ENCODE measurements at regions not wholly inside any gene's neighbourhood (a gene's known extent, or its start where the extent isn't known, plus 50 kb on each side); places are given as distances from the start of the nearest gene placed in this dataset.

DNA sequence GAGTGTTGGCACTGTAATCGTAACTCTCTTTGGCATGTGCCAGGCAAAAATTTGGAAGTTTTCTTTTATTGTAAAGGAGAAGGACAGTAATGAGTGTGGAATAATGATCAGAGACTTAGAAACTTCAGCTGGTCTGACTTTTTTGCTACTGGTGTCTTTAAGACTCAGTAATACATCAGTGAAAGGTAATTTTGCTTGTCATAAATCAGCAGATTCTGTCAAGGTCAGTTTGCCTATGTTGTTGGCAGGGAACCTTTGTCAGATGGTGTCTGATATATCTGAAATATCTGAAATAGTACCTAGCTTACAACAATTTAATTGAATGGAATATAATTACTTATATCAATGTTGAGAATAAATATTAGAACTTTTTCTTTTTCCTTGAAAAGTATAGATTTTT lies 516.9 kb downstream of the LRFN5 start:
- DNase-seq = no peak

DNA sequence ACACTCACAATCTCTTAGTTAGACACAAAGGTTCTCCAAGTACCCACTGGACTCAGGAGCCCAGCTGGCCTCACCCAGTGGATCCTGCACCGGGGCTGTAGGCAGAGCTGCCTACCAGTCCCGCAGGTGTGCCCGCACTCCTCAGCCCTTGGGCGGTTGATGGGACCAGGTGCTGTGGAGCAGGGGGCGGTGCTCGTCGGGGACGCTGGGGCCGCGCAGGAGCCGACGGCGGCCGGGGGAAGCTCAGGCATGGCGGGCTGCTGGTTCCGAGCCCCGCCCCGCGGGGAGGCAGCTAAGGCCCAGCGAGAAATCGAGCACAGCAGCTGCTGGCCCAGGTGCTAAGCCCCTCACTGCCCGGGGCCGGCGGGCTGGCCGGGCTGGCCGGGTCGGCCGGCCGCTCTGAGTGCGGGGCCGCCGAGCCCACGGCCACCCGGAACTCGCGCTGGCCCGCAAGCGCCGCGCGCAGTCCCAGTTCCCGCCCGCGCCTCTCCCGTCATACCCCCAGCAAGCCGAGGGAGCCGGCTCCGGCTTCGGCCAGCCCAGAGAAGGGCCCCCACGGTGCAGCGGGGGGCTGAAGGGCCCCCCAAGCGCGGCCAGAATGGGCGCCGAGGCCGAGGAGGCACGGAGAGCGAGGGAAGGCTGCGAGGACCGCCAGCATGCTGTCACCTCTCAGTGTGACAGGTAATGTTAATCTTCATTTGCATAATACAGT lies 506.8 kb downstream of the LRFN5 start:
- no peak for DNase-seq

DNA sequence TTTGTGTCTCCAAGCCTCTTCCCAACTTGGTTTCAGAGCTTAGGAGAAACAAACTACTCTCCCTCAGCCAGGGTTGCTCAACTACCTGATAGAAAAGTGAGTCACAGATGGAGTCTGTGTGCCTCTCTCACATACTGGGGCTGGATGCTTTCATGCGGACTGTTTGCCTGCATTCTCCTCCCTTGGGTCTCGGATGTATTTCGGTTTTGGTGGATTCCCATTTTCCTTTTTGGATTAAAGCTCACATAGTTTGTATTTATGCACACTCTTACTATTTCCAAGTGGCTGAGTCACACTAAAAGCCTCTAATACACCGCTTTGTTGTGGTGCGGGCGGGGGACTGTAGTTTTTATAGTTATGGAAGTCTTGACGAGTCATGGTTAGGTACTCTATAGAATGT lies 505.4 kb downstream of the LRFN5 start:
- no peak for DNase-seq

DNA sequence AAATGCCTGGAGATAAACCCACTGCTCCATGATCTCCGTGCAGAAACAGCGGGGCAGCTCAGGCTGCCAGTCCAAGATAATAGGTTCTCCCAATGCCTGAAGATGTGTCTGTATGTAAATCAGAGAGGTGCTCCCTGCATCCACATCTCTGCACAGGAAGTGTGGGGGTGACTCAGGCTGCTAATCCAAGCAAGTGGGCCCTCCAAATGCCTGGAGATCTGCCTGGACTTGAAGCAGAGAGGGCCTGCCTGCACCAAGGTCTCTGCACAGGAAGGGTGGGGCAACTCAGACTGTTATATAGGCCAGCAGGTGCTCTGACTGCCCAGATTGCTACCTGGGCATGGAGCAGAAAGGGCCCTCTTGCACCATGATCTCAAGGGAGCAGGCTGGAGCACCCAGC lies 504.7 kb downstream of the LRFN5 start:
- DNase-seq = no peak

DNA sequence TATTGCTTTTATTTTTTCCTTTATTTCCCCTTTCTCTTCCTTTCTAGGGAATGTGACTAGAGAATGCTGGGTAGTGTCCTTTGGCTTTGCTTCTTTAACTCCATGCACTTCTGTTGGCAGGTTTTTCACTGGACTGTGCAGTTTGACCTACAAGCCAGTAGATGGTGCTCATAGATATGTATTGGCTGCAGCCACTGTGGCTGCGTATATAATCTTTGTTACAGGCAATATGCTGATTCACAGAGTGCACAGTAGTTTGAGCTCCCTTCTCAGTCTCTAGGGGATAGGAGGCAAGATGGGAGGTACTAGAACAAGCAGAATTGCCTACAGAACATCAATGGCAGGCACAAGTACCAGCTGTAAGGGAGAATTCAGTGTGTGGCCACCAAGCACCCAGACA lies 503.5 kb downstream of the LRFN5 start:
- DNase-seq = no peak

DNA sequence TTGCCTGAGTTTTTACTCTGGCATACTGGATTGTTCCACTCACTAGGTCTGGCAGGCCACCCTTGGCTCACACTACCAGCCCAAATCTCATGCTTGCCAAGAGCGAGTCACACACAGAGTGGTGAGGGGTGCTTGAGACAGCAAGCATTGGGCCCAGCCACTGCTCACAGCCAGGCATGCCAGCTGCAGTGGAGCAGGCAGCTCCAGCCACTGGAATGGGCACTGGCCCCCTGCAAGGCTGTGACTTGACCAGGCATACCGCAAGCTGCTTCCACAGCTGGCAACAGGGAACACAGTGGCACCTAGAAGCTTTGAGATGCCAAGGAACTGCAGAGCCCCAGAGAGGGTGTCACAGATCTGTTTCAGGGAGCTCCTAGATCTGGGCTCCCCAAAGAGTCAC lies 488.5 kb downstream of the LRFN5 start:
- no peak for DNase-seq

DNA sequence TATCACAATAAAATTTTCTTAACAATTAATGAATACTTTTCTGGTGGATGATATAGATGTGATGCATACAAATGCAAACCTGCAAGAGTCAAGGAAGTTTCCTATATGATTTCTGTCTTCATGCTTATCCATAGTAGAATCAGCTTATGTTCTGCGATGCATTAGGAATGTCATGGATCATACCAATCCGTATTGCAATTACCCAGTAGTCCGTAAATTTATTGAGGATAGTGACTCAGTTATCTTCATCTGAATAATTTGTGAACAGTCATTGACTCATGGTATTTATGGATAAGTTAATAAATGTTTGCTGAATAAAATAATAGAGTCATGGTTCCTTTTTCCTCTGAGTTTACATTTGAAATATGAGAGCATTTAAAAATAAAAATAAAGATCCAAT lies 483.4 kb downstream of the LRFN5 start:
- DNase-seq = no peak

DNA sequence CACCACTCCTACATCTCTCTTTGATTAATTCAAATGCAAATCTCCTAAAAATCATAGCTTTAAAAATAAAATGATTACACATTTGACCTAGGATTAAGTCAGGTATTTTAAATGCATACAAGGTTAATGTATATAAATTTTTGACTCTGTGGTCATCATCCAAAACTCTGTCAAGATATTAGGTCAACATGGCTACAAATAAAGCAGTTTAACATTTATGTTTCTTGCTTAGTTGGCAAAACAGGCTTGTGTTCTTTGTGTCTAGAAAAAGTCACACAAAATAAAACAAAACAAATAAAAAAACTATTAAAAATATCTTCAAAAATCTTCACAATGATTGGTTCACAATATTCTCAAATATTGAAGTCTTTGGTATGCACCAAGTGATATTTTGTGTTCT lies 473.2 kb downstream of the LRFN5 start:
- DNase-seq = no peak

DNA sequence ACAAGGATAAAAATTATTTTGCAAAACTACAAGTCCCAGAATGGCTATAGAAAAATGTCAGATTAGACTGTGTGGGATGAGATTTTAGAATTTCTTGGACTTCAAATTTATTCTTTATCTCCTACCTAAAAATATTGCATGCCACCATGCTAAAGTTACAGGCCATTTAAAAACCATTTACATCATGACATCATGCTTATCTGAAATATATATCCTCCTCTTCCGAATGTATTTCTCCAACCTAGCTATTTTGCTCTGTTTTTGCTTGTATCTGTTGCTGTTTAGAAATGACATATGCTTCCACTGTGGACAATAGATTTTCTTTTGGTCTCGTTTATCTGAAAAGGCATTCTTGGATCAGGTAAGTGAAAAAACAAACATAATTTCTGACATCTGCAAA lies 471.7 kb downstream of the LRFN5 start:
- DNase-seq = no peak

DNA sequence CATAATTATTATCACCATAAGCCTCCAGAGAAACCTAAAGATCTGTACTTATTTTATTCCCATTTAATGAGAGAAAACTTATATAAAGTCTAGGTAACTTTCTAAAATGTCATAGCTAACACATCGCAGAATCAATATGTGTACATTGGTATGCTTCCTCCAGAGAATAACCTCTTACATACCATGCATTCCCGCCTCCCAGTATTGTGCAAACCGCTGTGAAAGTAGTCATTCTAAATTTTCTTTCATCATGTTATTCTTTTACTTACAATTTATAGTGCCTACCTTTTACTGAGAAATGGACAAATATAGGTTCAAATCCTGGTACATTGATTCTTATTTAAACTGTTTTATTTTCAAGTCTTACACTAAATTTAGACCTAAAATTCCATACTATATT lies 463.4 kb downstream of the LRFN5 start:
- DNase-seq = no peak

DNA sequence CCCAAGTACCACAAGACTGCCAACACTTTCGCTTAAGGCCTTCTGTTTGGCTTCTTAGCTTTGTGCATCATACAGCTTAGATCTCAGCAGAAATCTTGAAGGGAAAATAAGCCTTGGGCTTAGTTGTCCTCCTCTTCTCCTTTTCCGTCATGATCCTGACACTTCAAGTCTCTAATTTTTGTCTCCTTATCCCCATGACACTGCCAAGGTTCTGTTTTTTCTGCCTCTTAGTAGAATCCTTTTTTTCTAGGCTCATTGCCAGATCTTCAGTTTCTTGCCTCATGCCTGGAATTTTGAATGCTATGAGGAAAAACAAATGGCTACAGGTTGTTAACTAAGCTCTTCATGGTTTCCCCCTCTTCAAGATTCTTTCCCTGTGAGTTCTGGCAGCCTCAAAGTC lies 450.4 kb downstream of the LRFN5 start:
- DNase-seq = peak; percentile 3 to 12

DNA sequence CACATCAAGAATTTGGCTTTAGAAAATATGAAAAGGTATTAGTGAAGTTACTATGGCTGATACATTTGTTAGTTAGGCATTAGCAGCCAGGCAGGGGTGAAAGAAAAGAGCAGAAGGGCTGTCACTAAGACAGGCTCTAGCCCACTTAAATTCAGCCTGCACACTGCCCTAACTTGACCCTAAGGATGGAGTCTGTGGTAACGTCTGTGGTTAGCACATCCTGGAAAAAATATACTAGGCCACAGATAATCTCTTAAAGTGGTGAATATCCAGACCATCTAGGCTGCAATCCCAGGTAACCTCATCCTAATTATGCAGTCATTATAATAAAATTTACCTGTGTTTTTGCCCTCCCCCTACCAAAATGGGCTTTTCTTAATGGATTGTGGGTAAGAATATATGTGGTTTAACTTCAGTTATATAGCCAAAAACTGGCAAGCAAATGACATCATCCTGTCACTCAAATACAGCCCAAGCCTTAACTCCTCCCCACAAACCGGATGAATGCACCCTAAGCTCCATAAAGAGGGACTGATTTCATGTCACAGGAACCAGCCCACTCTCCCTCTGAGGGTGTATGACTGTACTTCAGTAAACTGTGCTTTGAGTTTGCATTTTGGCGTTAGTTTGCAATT lies 440.9 kb downstream of the LRFN5 start:
- DNase-seq = no peak

DNA sequence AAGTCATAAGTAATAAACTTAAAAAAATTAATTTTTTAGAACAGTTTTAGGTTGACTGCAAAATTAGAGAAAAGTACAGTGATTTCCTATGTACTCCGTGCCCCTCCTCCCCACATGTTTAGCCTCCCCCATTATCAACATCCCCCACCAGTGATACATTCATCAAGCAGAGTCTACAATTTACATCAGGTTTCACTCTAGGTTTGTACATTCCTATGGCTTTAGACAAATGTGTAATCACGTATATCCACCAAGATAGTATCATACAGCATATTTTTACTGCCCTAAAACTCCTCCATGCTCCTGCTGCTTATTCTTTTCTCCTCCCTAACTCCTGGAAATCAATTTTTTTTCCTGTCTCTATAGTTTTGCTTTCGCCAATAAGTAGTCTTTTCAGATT lies 438.7 kb downstream of the LRFN5 start:
- DNase-seq = no peak

DNA sequence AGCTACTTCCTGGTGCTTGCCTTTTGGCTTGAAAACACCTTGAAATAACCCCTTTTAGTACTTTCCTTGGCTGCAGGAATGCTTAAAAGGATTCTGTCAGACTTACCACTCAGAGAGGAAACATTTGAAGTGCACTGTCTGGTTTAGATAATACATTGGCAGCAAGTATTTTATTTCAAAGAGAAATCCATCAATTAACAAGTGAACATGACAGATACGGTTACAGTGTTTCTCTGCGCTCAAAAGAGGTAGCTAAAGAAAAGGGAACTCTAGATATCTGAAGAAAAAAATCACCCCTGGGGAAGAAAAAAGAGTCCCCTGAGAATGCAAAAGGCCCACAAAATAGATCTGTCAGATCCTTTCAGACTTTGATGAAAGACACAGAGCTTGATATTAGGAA lies 421.9 kb downstream of the LRFN5 start:
- no peak for DNase-seq

DNA sequence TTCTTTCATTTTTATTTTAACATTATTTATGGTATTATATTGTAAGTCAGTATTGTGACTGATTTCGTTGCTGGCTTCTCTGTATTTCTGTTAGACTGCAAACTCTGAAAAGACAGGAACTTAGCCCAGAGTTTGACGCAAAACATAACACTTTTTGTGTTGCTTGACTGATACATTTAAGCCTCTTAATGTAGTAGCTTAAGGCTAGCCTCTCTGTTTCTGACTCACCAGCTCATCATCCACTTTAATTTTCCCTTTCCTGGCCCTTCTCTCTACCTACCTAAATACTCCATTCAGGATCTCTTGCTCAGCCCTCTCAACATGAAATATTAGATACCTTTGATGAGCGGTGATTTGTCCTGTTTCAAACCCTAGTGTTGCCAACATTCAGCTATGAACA lies 420.6 kb downstream of the LRFN5 start:
- no peak for DNase-seq

DNA sequence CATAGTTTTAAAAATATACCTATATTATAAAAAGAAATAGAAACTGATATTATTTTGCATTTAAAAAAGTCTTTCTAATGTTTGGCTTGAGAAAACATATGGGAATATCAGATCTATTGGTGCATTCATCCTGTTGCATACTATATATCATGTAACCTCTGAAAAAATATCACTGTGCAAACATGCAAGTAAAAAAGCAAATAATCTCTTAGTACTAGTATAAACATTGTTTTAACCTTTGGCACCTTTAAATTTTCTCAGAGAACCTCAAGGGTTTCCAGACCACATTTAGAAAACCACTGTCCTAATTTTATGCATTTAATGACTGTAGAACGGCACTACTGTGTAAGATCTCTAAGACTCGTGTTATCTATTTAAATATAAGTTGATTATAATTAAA lies 416.8 kb downstream of the LRFN5 start:
- DNase-seq = no peak

DNA sequence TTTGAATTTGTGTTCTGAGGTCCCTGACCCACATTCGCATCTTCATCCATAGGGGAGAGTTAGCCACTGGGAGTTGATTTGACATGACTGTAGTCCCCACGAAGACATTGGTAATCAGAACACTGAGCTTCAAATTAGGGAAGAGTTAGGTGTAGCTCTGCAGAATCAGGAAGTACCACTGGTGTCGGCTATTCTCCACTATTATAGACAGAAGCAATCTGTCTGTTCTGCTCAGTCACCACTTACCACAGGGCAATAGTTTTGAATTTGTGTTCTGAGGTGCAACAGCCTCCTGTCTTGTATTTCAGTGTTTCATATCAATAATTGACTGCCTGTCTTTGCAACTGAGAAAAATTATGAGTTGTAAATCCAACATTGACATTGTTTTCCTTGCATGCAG lies 407.6 kb downstream of the LRFN5 start:
- no peak for DNase-seq

DNA sequence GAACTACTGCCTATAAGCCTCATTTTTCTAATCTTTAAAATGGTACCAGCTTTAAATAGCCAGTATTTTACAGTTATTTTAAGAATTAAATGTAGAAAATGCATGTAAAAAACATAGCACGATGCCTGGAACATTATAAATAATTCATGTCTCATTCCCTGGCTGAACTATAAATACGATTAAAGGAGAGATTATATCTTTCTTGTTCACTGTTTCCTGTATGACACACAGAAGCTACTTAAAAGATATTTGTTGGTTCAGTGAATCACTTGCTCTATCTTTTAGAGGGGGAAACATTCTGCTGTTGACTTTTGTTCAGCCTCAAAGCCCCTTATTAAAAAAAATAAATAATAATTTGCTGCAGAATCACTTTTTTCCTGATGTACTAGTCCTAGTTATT lies 406.9 kb downstream of the LRFN5 start:
- no peak for DNase-seq

DNA sequence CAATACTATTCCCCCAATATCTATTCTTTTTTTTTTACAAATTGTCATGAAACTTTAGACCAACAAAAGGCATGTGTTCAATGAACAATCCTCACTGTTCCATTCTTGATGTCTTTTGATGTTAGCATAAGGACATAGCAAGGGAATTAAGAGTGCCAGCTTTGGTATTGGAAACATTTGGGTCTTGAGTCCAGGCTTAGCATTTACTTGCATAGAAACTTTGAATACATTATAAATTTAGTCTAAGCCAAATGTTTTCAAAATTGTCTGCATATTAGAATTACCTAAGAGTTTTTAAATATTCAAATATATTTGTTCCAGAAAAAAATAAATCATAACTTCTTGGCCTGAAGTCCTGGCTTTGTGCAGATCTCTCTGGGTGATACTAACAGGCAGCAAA lies 406.5 kb downstream of the LRFN5 start:
- no peak for DNase-seq

DNA sequence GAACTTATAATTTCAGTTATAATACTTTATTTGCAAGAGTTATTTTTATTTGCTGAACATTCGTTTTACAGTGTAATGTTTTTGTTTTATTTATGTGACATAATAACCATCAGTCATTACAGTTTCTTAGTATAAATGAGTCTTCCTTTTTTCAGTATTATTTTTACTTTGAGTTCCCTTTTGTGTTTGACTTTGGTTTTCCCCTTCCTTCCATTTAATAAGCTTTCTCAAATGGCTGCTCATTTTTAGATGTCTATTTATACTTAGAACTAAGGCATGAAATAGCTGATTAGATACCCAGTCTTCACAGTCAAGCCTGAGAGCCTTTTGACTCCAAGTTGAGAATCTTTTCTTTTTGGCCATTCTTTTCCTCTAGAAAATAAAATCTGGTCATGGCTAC lies 404.5 kb downstream of the LRFN5 start:
- DNase-seq = no peak

DNA sequence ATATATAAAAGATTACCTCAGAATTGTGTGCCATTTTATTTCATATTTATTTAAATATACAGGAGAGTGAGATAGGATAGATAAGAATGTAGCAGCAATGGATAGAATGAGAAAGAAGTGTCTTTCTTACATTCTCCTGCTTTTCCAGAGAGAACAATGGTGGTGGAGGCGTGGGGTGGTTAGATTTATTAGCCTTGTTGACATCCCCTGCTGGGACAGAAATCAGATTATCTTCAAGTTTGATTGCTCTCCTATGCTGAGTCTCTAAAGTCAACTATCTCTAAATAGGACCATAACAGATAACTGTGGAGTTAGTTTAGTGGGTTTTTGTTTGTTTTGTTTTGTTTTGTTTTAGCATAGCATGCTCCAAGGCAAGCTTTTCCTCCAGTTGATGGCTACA lies 397.6 kb downstream of the LRFN5 start:
- no peak for DNase-seq

DNA sequence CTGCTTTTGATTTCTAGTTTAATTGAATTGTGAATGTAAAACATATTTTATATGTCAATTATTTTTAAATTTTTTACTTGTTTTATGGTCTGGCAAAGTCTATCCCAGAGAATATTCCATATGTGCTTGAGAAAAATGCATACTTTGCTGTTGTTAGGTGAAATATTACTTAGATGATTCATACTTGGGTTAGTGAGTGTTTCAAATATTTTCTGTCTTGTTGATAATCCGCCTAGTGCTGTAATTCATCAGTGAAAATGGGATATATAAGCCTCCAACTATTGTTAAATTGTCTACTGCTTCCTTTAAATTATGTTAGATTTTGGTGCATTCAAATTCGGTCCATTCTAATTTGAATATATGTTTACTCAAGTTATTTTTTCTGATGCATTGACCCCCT lies 395.5 kb downstream of the LRFN5 start:
- DNase-seq = no peak

DNA sequence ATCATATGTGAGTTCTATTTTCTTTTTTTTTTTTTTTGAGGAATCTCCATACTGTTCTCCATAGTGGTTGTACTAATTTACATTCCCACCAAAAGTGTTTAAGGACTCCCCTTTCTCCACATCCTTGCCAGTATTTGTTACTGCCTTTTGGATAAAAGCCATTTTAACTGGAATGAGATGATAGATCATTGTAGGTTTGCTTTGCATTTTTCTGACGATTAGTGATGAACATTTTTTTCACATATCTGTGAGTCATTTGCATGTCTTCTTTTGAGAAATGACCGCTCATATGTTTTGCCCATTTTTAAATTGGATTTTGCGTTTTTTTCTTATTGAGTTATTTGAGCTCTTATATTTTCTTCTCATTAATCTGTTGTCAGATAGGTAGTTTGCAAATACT lies 394.8 kb downstream of the LRFN5 start:
- DNase-seq = no peak

DNA sequence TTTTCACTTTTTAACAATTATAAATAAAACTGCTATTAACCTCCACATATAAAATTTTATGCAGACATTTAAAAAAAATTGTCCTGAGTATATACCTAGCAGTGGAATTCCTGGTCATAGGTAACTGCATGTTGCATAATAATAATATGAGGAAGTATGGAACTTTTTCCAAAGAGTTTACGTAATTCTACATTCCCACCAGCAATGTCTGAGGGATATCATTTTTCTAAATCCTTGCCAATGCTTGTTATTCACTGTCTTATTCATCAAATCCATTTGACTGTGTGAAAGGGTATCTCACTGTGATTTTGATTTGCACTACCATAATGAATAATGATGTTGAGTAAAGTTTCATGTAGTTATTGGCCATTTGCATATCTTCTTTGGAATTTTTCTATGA lies 393.8 kb downstream of the LRFN5 start:
- DNase-seq = no peak
